Left ventricle myocardium inferior (tissue), 1 donor: ENCODE measurements at regions not wholly inside any gene's neighbourhood (a gene's known extent, or its start where the extent isn't known, plus 50 kb on each side); places are given as distances from the start of the nearest gene placed in this dataset.
"Not testable (repeated sequence)": the region's sequence is repeated elsewhere in the genome, so short reads cannot be mapped to it uniquely, and the experiment has no call there.

ENCODE experiments used
- DNase-seq: peaks from one replicate; pipeline ENCODE4 v3.0.0-alpha.2; 2020
- H3K27ac ChIP-seq: fragments of 200-600 bp; replicated peaks from 2 replicates; pipeline ENCODE4 v1.8.0; 2021
- H3K27me3 ChIP-seq: fragments of 200-600 bp; 2 replicates; pipeline ENCODE4 v1.8.0; 2021; ENCODE audit warnings: low read depth
- H3K36me3 ChIP-seq: fragments of 200-600 bp; 2 replicates; pipeline ENCODE4 v1.8.0; 2021
- H3K4me1 ChIP-seq: fragments of 200-600 bp; 2 replicates; pipeline ENCODE4 v1.8.0; 2021
- H3K4me3 ChIP-seq: fragments of 200-600 bp; 2 replicates; pipeline ENCODE4 v1.8.0; 2021; ENCODE audit warnings: mild to moderate bottlenecking, moderate library complexity
- H3K9me3 ChIP-seq: fragments of 200-600 bp; replicated peaks from 2 replicates; pipeline ENCODE4 v1.8.0; 2021
- intact Hi-C: fragments of 100-400 bp; cut with micrococcal nuclease; formaldehyde crosslinking; loops from one replicate; pipeline ENCODE4 v1.11.0; 2022
- TF ChIP-seq, protein P1 (sequence below): fragments of 200-600 bp; IDR thresholded peaks from 2 replicates; pipeline ENCODE4 v1.8.0; 2021; ENCODE audit warnings: antibody characterized with exemption, mild to moderate bottlenecking, borderline replicate concordance
- donor health status: DM: no; HTN: yes; CAD: no; lungs with severe emphysema.

DNA sequence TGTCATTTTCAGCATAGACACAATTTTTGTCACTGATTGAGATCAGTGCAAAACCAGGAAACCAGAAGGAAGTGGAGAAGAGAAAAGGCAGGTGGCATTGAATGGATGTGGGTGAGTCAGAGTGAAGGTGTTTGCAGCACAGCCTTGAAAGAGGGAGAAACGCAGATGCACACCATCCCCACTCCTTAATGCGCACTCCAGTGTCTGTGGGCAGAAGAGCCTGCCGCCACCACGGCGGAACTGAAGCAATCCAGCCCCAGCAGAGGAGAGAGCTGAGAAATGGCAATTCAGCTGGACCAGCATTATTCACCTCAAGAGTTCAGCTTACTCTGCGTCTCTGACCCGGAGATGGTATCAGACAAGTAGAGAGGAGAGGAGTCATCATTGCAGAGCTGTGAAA is 393.1 kb upstream of the FRG1 start:
- no peak overlapping the region for H3K4me3 ChIP-seq
- H3K9me3 ChIP-seq: no peaks in the 10 kb centered on the region
- H3K27ac ChIP-seq: no peak overlapping the region
- no peak for DNase-seq
- intact Hi-C loops: no loop called here
- no peaks in the 10 kb centered on the region for H3K4me1 ChIP-seq
- H3K27me3 ChIP-seq: peaks cover 4% of the 10 kb centered on the region
- TF ChIP-seq, protein P1, sequence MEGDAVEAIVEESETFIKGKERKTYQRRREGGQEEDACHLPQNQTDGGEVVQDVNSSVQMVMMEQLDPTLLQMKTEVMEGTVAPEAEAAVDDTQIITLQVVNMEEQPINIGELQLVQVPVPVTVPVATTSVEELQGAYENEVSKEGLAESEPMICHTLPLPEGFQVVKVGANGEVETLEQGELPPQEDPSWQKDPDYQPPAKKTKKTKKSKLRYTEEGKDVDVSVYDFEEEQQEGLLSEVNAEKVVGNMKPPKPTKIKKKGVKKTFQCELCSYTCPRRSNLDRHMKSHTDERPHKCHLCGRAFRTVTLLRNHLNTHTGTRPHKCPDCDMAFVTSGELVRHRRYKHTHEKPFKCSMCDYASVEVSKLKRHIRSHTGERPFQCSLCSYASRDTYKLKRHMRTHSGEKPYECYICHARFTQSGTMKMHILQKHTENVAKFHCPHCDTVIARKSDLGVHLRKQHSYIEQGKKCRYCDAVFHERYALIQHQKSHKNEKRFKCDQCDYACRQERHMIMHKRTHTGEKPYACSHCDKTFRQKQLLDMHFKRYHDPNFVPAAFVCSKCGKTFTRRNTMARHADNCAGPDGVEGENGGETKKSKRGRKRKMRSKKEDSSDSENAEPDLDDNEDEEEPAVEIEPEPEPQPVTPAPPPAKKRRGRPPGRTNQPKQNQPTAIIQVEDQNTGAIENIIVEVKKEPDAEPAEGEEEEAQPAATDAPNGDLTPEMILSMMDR: no peak
- H3K36me3 ChIP-seq: no peaks in the 10 kb centered on the region

DNA sequence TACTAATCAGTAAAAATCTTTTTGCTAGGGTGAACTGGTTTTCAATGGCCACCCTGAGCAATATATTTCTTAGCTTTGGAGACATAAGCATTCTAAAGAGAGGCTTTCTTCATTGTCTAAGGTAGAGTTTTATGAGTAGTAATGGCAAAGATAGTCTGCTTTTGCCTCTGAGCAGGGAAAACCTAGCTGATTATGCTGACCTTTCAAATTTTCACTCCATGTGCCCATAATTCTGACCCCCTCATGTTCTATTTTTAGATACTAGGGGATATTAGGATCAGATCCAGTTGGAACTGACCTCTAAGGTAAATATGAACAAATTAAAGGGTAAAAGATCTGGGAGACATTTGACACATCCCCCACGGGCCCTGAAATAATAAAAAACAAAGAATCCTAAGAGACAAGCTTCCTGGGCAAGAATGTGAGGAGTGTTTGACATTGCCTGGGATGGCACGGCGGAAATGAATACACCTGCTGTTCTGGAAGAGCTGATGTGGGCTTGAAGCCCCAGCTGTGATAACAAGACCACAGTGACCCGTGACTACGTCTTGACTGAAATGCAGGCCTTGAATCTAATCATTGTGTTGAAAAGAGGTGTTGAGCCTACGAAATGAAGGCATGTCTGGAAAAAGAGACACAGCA is 392.1 kb upstream of the FRG1 start:
- Histone ChIP-seq H3K4me1 (no peaks in the 10 kb centered on the region), H3K27ac (no peak overlapping the region), H3K9me3 (no peaks in the 10 kb centered on the region), H3K36me3 (no peaks in the 10 kb centered on the region), H3K27me3 (peaks cover 4% of the 10 kb centered on the region), H3K4me3 (no peak overlapping the region)
- TF ChIP-seq, protein P1: no peak
- no peak for DNase-seq
- intact Hi-C loops: no loop called here

DNA sequence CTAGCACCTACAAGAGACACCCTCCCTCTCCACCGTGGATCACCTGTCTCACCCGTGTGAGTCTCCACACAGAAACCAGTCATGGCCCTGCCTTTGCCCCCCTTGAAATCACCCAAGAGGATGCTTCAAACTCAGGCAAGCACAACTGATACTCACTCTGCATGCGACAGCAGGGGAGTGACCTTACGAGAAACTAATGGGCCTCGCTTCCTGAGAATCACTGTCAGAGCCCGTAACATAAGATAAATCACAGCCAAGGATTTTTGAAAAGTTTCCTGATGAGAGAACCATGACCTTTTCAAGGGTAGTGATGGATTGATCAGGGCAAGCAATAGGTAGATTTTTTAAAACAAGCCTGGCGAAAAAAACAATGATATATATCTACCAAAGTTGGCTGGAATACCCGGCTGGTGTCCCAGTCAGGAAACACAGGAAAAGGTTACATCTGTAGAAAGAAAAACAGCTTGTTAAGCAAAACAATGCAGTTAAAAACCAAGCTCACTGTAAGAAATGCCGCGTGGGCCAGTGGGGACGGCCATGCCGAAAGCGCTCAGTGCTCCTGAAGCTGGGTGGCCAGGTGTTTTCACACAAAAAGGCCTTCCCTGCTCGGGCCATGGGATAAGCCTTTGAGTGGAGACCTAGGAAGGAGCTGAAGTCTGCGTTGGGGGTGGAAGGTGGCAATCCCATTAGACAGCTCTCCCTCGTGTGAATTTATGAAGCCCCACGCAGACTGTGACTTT is 388.6 kb upstream of the FRG1 start:
- intact Hi-C loops, DNase-seq, H3K4me1 ChIP-seq, H3K27ac ChIP-seq, H3K27me3 ChIP-seq, H3K4me3 ChIP-seq, H3K9me3 ChIP-seq, H3K36me3 ChIP-seq: not testable (repeated sequence)

DNA sequence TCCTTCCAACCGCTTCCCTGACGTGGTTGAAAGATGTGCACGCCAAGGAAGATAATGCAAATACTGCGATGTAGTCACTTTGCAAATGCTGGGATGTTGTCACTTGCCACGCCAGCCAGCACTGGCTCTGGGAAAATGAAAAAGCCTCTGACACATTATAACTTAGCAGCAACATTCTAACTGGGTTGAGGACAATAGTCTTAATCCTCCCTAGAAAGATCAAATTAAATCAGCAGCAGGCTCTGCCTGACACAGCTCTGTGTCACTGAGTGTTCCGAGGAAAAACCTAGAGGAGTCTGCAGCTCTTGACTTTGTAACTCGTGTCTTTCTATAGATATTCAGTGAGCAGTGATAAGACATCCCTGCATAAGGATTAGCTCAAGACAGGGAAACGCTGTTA is 380.1 kb upstream of the FRG1 start:
- intact Hi-C loops, H3K36me3 ChIP-seq, H3K9me3 ChIP-seq, DNase-seq, H3K4me1 ChIP-seq, H3K27me3 ChIP-seq, H3K27ac ChIP-seq, H3K4me3 ChIP-seq: not testable (repeated sequence)

DNA sequence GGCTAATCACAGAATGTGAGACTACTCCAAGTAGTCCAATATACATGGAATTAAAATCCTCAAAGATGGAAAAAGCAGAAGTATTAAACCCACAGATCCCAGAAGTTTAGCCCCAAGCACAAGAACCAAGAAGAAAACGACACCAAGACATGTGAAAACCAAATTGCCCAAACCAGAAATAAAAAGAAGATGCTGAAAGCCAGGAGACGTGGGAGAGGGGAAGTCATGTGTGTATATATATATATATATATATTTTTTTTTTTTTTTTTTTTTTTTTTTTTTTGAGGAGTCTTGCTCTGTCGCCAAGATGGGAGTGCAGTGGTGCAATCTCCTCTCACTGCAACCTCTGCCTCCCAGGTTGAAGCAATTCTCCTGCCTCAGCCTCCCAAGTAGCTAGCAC is 376.9 kb upstream of the FRG1 start:
- H3K36me3 ChIP-seq, H3K27ac ChIP-seq, H3K4me3 ChIP-seq, H3K9me3 ChIP-seq, DNase-seq, intact Hi-C loops, H3K4me1 ChIP-seq, H3K27me3 ChIP-seq: not testable (repeated sequence)

DNA sequence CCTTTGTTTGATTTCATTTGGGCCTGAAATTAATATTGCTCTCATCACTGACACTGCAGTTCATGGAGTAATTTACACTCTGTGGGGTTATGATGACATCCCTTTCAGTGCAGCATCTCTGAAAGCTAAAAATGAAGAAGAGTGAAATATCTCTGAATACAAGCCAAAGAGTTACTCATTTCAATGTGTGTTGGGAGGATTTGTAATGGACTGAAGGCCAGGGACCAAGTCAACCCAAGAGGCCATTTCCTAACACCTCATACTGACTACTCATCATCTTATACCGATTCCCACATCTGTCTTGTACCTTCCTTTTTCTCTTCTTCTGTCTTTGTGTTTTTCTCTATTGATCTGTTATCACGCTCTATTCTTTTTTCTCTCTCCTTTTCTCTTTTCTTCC is 374.4 kb upstream of the FRG1 start:
- intact Hi-C loops, H3K36me3 ChIP-seq, H3K27ac ChIP-seq, H3K4me1 ChIP-seq, H3K9me3 ChIP-seq, DNase-seq, H3K4me3 ChIP-seq, H3K27me3 ChIP-seq: not testable (repeated sequence)

DNA sequence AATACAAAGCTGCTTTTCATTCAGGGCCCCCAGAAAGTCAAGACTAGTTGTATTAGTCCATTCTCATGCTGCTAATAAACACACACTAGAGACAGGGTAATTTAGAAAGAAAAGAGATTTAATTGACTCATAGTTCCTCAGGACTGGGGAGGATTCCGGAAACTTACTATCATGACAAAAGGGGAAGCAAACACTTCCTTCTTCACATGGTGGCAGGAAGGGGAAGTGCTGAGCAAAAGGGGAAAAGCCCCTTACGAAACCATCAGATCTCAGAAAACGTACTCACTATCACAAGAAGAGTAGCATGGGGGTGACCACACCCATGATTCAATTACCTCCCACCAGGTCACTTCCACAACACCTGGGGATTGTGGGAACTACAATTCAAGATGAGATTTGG is 373.8 kb upstream of the FRG1 start:
- DNase-seq, intact Hi-C loops, H3K9me3 ChIP-seq, H3K27ac ChIP-seq, H3K4me3 ChIP-seq, H3K36me3 ChIP-seq, H3K4me1 ChIP-seq, H3K27me3 ChIP-seq: not testable (repeated sequence)

DNA sequence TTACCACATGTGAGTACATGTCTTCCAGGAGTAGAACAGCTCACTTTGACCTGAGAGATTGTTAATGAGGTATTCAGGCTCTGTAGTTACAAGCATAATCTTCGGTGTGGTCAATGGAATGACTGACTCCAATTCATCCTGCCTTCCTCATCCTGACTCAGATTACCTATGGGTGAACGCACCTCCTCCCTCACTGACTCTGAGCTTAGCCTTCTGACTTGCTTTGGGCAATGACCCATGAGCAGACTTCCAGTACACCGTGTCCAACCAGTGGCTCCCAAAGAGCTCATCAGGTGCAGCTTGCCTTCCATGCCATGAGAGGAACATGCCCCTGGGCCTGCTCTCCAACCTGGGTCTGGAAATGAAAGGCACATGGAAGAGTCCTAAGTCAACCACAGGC is 361.0 kb upstream of the FRG1 start:
- H3K9me3 ChIP-seq, DNase-seq, H3K4me3 ChIP-seq, H3K27me3 ChIP-seq, H3K27ac ChIP-seq, H3K36me3 ChIP-seq, H3K4me1 ChIP-seq, intact Hi-C loops: not testable (repeated sequence)

DNA sequence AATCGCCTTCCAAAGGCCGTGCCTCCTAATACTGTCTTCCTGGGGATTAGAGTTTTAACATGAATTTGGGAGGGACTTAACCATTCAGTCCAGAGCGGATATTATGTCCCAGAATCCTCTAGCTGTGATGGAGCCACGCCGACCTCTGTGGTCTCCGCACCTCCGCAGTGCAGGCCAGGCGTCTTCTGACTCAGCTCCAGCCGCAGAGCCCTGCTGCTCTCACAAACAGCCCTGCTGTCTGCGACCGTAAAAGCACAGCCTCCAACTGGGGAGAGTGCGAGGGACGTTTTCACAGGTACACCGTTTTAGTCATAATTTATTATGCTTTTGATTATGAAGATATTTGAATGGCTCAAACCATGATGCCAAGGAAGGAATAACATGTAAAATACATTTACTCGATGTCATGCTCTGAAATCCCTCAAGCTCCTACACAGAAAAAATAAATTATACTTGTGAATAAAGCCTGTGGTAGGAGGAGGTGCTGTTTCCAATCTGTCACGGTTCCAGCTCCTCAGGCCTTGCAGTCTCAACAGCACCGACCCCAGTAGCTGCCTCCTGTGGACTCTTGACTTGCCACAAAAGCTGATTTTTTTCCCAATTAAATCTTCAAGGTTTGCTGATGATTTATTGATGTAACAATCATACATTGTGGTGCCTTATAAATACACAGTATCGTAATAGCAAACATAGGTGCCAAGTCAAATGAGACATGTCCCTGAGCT is 353.6 kb upstream of the FRG1 start:
- H3K27ac ChIP-seq, H3K4me3 ChIP-seq, H3K9me3 ChIP-seq, H3K36me3 ChIP-seq, intact Hi-C loops, H3K4me1 ChIP-seq, H3K27me3 ChIP-seq, DNase-seq: not testable (repeated sequence)

DNA sequence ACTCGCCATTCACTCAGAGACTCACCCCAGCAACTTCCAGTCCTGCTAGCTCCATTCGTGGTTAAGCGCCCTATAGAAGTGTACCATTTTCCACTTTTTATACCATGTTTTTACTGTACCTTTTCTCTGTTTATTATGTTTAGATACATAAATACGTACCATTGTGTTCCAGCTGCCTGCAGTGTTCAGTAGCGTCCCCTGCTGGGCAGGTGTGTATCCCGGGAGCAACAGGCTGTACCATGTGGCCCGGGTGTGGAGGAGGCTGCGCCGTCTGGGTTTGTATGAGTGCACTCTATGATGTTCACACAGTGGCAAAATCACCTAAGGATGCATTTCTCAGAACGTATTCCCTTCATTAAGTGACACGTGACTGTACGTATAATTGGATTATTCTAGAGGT is 351.5 kb upstream of the FRG1 start:
- DNase-seq, intact Hi-C loops, H3K27me3 ChIP-seq, H3K27ac ChIP-seq, H3K4me1 ChIP-seq, H3K4me3 ChIP-seq, H3K36me3 ChIP-seq, H3K9me3 ChIP-seq: not testable (repeated sequence)
